RWPE1 (cell line): ENCODE measurements at regions not wholly inside any gene's neighbourhood (a gene's known extent, or its start where the extent isn't known, plus 50 kb on each side); places are given as distances from the start of the nearest gene placed in this dataset.

Experiments
- CTCF ChIA-PET: fragments of 350-600 bp; sonication (Branson Sonifier 250); formaldehyde crosslinking; extraction: SDS; loops from one replicate; lab custom pipeline; 2021; lab: Yijun Ruan, JAX
- POLR2A ChIA-PET: fragments of 400-600 bp; formaldehyde crosslinking; extraction: SDS; loops from one replicate; lab custom pipeline; 2020; ENCODE audit warnings: antibody characterized with exemption; ENCODE audit not compliant: low non-redundant PET; lab: Yijun Ruan, JAX
- DNase-seq: peaks from one replicate; pipeline ENCODE4 v3.0.0; 2012; ENCODE audit warnings: low spot score
- H3K27ac ChIP-seq: fragments of 450-650 bp; 2 replicates; pipeline ENCODE4 v1.5.1; 2017
- CTCF ChIP-seq: fragments of 450-650 bp; conservative IDR thresholded peaks from 2 replicates; pipeline ENCODE4 v1.5.1; 2017; ENCODE audit warnings: low read depth, mild to moderate bottlenecking

GRCh38 chr2:194735837-194736542 lies 921.0 kb upstream of the SLC39A10 start:
- H3K27ac ChIP-seq = no peak overlapping the region
- ChIA-PET POLR2A (no interaction called here), CTCF (interaction anchor here (0.6 kb wide), 1 partner anchor 36 kb away, joined by 6 read pairs; no protein-coding TSS in a partner anchor)
- no peak for TF ChIP-seq CTCF
- peak; percentile 5 for DNase-seq

- no peak for TF ChIP-seq CTCF
- POLR2A ChIA-PET = no interaction called here
- CTCF ChIA-PET = no interaction called here
- DNase-seq = peak; percentile 2
- no peak overlapping the region for H3K27ac ChIP-seq
Observed at GRCh38 chr2:194730266-194730665, 926.8 kb upstream of the SLC39A10 start.

GRCh38 chr2:194725169-194725568 lies 931.9 kb upstream of the SLC39A10 start:
- TF ChIP-seq CTCF = no peak
- CTCF ChIA-PET = no interaction called here

GRCh38 chr2:194723446-194723845 lies 933.6 kb upstream of the SLC39A10 start:
- TF ChIP-seq CTCF = no peak
- POLR2A ChIA-PET = no interaction called here
- DNase-seq = no peak
- H3K27ac ChIP-seq = no peak overlapping the region
- CTCF ChIA-PET = no interaction called here

More at GRCh38 chr2:194725169-194725568, 931.9 kb upstream of the SLC39A10 start:
- POLR2A ChIA-PET = no interaction called here
- peak; percentile 7 for DNase-seq
- H3K27ac ChIP-seq = no peak overlapping the region

- H3K27ac ChIP-seq = no peak overlapping the region
- ChIA-PET CTCF (interaction anchor here (0.5 kb wide), 1 partner anchor 28 kb away, joined by 4 read pairs; no protein-coding TSS in a partner anchor), POLR2A (no interaction called here)
- DNase-seq = no peak
- no peak for TF ChIP-seq CTCF
Observed at GRCh38 chr2:194721227-194721626, 935.8 kb upstream of the SLC39A10 start.

- POLR2A ChIA-PET = no interaction called here
- CTCF ChIA-PET = interaction anchor here (0.5 kb wide), 1 partner anchor 29 kb away, joined by 4 read pairs; no protein-coding TSS in a partner anchor
- DNase-seq = no peak
- H3K27ac ChIP-seq = no peak overlapping the region
- TF ChIP-seq CTCF = no peak
Observed at GRCh38 chr2:194720462-194720861, 936.6 kb upstream of the SLC39A10 start.
